ENCODE measurements at regions not wholly inside any gene's neighbourhood (a gene's known extent, or its start where the extent isn't known, plus 50 kb on each side); places are given as distances from the start of the nearest gene placed in this dataset.
"Not testable (repeated sequence)": the region's sequence is repeated elsewhere in the genome, so short reads cannot be mapped to it uniquely, and the experiment has no call there.

GRCh38 chr2:195535911-195536522 lies 121.0 kb upstream of the SLC39A10 start:
- DNase-seq = no peak

- no peak for DNase-seq
Observed at GRCh38 chr2:195534971-195535370, 122.1 kb upstream of the SLC39A10 start.

- DNase-seq = peak; percentile 87
Observed at GRCh38 chr2:195533771-195534642, 123.0 kb upstream of the SLC39A10 start.

- DNase-seq = peak; percentile 26
Observed at GRCh38 chr2:195532628-195533271, 124.3 kb upstream of the SLC39A10 start.

- no peak for DNase-seq
Observed at GRCh38 chr2:195532255-195532627, 124.8 kb upstream of the SLC39A10 start.

GRCh38 chr2:195531754-195532153 lies 125.3 kb upstream of the SLC39A10 start:
- DNase-seq = peak; percentile 32

- DNase-seq = not testable (repeated sequence)
Observed at GRCh38 chr2:195523242-195523641, 133.8 kb upstream of the SLC39A10 start.

- DNase-seq = no peak
Observed at GRCh38 chr2:195521589-195521988, 135.4 kb upstream of the SLC39A10 start.

- peak; percentile 94 for DNase-seq
Observed at GRCh38 chr2:195520671-195521155, 136.3 kb upstream of the SLC39A10 start.

- DNase-seq = no peak
Observed at GRCh38 chr2:195515551-195515950, 141.5 kb upstream of the SLC39A10 start.

- DNase-seq = peak; percentile 50
Observed at GRCh38 chr2:195514365-195514764, 142.7 kb upstream of the SLC39A10 start.

- no peak for DNase-seq
Observed at GRCh38 chr2:195513119-195513518, 143.9 kb upstream of the SLC39A10 start.

- DNase-seq = no peak
Observed at GRCh38 chr2:195509551-195509950, 147.5 kb upstream of the SLC39A10 start.

GRCh38 chr2:195508139-195508455 lies 148.9 kb upstream of the SLC39A10 start:
- DNase-seq = no peak

GRCh38 chr2:195507447-195508138 lies 149.4 kb upstream of the SLC39A10 start:
- DNase-seq = no peak

GRCh38 chr2:195505701-195506100 lies 151.3 kb upstream of the SLC39A10 start:
- no peak for DNase-seq

- no peak for DNase-seq
Observed at GRCh38 chr2:195503208-195503607, 153.8 kb upstream of the SLC39A10 start.

- no peak for DNase-seq
Observed at GRCh38 chr2:195501746-195502145, 155.3 kb upstream of the SLC39A10 start.

GRCh38 chr2:195500879-195501278 lies 156.1 kb upstream of the SLC39A10 start:
- DNase-seq = no peak

- peak; percentile 51 for DNase-seq
Observed at GRCh38 chr2:195498839-195499490, 158.1 kb upstream of the SLC39A10 start.

GRCh38 chr2:195498176-195498575 lies 158.8 kb upstream of the SLC39A10 start:
- DNase-seq = no peak

- DNase-seq = no peak
Observed at GRCh38 chr2:195496991-195497390, 160.0 kb upstream of the SLC39A10 start.

Data from fibroblast of skin of abdomen (primary cell).